ENCODE measurements at regions not wholly inside any gene's neighbourhood (a gene's known extent, or its start where the extent isn't known, plus 50 kb on each side); places are given as distances from the start of the nearest gene placed in this dataset.

DNA sequence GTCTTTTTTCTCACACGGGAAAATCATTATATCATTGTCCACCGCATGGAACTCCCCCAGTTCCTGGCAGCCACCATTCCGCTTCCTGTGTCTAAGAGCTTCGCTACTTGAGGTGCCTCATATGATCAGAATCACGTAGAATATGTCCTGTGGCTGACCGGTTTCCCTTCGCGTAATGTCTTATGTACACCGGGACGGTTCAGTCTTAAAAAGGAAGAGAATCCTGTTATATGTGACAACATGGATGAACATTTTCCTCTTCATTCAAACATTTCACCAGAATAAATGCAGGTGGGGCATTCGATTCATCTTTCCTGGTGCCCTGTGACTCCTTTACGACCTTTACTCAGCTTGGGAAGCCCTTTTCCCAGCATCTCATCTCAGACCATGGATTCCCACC, 131.7 kb upstream of the TWIST2 start:
- TF ChIP-seq, protein P1, sequence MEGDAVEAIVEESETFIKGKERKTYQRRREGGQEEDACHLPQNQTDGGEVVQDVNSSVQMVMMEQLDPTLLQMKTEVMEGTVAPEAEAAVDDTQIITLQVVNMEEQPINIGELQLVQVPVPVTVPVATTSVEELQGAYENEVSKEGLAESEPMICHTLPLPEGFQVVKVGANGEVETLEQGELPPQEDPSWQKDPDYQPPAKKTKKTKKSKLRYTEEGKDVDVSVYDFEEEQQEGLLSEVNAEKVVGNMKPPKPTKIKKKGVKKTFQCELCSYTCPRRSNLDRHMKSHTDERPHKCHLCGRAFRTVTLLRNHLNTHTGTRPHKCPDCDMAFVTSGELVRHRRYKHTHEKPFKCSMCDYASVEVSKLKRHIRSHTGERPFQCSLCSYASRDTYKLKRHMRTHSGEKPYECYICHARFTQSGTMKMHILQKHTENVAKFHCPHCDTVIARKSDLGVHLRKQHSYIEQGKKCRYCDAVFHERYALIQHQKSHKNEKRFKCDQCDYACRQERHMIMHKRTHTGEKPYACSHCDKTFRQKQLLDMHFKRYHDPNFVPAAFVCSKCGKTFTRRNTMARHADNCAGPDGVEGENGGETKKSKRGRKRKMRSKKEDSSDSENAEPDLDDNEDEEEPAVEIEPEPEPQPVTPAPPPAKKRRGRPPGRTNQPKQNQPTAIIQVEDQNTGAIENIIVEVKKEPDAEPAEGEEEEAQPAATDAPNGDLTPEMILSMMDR (IDR thresholded peaks at IDR 0.05; ENCODE audit: borderline replicate concordance, extremely low read depth, low read length, poor library complexity, severe bottlenecking): no peak
- TF ChIP-seq EZH2 (IDR thresholded peaks at IDR 0.05; ENCODE audit: borderline replicate concordance, low read depth, low read length, severe bottlenecking): no peak

All from DND-41 (cell line).